ENCODE measurements at regions not wholly inside any gene's neighbourhood (a gene's known extent, or its start where the extent isn't known, plus 50 kb on each side); places are given as distances from the start of the nearest gene placed in this dataset.

DNA sequence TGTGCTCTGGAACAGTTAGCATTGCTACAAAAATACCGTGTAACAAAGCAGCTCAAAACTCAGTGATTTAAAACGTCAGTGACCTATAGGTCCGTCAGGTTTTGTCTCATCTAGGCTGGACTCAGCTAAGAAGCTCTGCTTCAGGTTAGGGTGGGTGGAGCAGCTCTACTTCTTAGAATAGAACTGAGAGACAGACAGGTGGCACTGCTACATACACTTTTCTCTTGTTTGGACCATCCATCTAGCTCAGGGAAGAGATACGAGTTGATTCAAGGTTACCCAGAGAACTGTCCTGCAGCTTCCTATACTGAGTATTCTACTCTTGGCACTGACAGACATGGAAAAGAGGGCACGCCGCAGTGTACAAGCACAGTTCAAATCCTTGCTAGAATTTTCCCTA is 456.1 kb downstream of the IGSF11 start (continued):
- TF ChIP-seq SP2 (IDR thresholded peaks at IDR 0.05; ENCODE audit: low read length) (no peak), RXRA (IDR thresholded peaks at IDR 0.05; ENCODE audit: insufficient read depth, low read depth, low read length) (no peak), POLR2A (IDR thresholded peaks at IDR 0.05; ENCODE audit: control extremely low read depth in 1 of 2, low read depth in 2 of 2, low read length in 2 of 2) (no peak)
